H7 (cell line): ENCODE measurements at regions not wholly inside any gene's neighbourhood (a gene's known extent, or its start where the extent isn't known, plus 50 kb on each side); places are given as distances from the start of the nearest gene placed in this dataset.

ENCODE experiments used
- DNase-seq: peaks from one replicate; pipeline ENCODE4 v3.0.0; 2012
- H3K27me3 ChIP-seq: 2 replicates; pipeline ENCODE4 v1.6.0; 2011; ENCODE audit warnings: mild to moderate bottlenecking, low read length; ENCODE audit not compliant: control insufficient read depth, insufficient read depth
- H3K36me3 ChIP-seq: replicated peaks from 2 replicates; pipeline ENCODE4 v1.5.1; 2011; ENCODE audit warnings: low read length; ENCODE audit not compliant: control insufficient read depth, insufficient read depth
- H3K4me3 ChIP-seq: 2 replicates; pipeline ENCODE4 v1.5.1; 2011; ENCODE audit warnings: low read depth, mild to moderate bottlenecking, control low read depth, low read length, moderate library complexity; ENCODE audit not compliant: insufficient read depth

DNA sequence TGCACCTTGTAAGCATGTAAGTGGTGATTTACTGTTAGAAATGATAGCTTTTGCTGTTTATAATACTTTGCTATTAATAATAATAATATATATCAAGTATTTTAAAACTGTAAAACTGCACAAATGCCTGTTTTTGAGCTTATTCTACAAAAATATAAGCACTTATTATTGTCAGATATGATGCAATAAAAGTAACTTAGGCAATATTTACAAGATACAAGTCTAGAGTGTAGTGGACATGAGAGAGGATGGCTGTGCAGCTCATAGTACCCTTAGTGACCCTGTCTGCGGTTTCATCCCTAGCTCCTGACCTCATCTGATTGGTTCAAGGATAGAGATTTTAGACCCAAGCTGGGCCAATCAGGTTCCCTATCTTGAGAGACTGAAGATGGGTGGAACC is 178.4 kb downstream of the MTX2 start:
- H3K4me3 ChIP-seq, result no peak overlapping the region
- no peak for DNase-seq
- H3K27me3 ChIP-seq, result no peaks in the 10 kb centered on the region
- no peaks in the 10 kb centered on the region for H3K36me3 ChIP-seq

DNA sequence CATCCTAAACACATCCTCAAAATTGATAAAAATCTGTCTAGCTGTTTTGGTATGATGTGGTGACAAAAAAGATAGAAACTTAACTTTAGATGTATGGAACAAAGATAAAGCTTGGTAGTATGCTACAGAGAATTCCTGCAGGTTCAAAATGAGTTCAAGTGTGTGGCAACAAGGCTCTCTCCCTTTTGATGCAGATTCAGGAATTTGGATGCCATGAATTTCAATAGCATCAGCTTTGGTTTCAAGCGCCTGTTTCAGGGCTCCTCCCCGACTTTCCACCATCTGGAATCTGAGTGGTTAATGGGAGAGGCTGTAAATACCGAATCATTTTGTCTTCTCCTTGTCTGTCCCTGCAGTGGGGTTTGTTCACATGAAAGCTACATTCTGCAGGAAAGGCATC is 180.6 kb downstream of the MTX2 start:
- peak; percentile 52 for DNase-seq
- Histone ChIP-seq H3K36me3 (no peaks in the 10 kb centered on the region), H3K4me3 (no peak overlapping the region), H3K27me3 (no peaks in the 10 kb centered on the region)

DNA sequence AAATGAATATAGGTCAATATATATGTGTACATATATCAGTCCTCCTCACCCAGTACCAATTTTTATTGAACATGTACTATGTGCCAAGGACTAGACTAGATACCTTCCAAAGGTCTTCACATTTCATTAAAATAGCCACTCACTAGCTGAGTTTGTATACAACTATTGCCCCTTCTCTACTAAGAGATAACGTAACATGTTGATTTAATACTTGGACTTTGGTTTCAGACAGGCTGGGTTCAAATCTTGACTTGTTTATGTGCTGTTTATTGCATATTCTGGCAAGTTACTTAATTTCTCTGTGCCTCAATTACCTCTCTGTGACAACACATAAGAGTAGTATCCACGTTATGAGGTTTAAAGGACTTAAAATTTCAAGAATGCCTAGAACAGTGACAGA is 184.5 kb downstream of the MTX2 start:
- Histone ChIP-seq H3K36me3 (no peaks in the 10 kb centered on the region), H3K4me3 (no peak overlapping the region), H3K27me3 (no peaks in the 10 kb centered on the region)
- DNase-seq, result no peak

DNA sequence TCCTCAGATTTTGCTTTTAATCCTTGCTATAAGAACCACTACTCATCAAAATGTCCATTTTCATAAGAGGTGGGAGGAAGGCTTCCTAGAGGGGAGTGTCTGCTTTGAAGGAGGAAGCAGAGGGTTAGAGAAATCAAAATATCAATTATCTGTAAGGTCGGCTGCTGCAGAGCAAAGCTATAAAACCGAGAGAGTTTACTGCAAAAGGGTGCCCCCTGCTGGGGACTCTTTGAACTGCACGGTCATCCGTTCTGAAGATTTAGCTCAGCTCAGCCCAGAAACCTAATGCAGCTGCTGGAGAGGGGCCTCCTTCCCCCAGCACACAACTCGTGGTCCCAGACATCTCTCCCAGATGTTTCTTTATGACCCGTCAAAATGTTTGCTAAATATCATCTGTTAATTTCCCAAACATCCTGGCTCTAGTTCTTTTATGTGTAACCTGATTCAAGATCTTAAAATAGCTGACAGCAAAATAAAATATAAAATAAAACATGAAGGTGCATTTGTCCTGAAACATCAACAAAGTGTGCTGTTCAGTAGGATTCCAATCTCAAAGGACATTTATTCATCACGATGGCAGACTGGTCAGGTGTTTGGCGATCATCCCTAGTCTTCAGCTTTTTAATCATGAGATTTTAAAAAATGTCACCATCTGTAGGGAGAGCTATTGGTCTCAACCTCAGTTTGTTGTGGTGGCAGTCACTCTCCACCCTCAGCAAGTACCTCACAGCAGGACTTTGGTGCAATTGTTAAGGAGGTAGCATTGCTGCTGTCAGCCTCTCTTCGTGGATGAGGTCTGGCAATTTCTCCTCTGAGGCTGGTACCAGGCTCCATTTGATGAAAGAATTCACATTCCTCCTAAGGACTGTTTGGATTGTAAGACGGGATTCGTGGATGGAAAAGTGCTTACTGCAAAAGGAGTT is 185.9 kb downstream of the MTX2 start:
- H3K36me3 ChIP-seq, result no peaks in the 10 kb centered on the region
- no peak overlapping the region for H3K4me3 ChIP-seq
- DNase-seq, result peak; percentile 29
- no peaks in the 10 kb centered on the region for H3K27me3 ChIP-seq

DNA sequence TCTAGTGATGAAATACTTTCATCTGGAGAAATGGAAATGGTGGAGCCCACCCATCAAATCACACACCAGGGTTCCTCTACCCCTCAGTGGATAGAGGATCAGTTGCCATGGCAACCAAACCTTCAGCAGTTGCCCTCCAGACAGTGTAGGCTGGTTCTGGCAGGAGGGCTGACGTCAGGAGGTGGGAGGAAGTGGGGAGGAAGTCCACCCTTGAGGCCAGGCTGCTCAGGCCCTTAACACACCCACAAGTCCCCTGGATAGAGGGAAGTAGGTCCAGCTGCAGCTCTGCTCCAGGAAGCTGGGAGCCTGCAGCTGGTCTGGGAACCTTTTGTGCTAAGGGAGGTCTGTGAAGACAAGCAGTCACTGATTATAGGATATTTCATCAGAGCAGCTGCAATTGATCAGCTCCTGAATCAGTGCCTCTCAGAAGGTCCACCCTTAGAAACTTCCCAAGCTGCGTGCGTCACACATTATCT is 186.6 kb downstream of the MTX2 start:
- no peaks in the 10 kb centered on the region for H3K36me3 ChIP-seq
- no peaks in the 10 kb centered on the region for H3K27me3 ChIP-seq
- no peak overlapping the region for H3K4me3 ChIP-seq
- DNase-seq, result no peak

DNA sequence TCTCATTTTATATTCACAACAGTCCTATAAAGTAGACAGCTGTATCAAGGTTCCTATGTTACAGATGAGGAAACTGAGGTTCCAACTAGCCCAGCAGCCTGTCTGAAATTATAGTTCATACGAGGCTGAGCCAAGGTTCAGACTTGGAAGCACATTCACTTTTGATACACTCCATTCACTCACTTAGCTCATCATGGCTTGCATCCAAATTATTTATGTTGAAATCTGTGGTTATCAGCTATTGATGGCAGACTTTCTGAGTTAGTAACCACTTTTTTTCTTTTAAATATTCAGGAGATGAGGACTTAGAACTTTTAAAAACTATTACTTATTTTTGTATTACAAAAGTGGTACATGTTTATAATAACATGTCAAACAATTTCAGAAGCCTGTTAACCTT is 188.2 kb downstream of the MTX2 start:
- no peak overlapping the region for H3K4me3 ChIP-seq
- no peak for DNase-seq
- no peaks in the 10 kb centered on the region for H3K27me3 ChIP-seq
- H3K36me3 ChIP-seq, result no peaks in the 10 kb centered on the region

DNA sequence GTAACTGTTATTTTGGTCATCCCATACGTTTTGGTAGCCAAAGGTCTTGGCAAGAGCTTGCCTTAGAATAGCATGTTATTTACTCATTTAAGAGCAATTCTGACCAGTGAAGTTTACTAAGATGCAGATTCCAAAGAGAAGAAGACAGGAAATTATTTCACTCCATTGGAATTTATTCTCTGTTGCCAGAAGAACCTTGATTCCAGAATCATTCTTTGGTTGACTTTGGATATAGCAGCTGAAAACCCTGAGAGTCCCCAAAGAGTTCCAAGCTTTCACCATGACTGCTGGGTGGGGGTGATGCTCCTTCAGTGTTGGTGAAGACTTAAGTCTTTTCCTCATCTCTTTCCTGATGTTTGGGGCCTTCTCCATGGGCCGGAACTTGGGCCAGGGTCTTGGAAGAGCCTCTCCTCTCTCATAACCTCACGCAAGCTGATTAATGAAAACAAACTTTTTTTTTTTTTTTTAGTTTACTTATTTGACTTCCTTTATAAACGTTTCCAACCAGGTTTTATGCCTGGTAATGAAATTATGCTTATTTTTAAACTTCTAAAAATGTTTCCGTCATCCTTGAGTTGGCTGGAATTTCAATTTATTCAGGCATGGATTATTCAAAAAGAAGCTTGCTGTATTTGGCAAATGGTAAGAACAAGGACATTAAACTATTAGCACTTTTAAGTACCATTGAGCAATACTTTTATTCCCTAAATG is 192.0 kb downstream of the MTX2 start:
- Histone ChIP-seq H3K27me3 (no peaks in the 10 kb centered on the region), H3K36me3 (no peaks in the 10 kb centered on the region), H3K4me3 (no peak overlapping the region)
- DNase-seq, result no peak

DNA sequence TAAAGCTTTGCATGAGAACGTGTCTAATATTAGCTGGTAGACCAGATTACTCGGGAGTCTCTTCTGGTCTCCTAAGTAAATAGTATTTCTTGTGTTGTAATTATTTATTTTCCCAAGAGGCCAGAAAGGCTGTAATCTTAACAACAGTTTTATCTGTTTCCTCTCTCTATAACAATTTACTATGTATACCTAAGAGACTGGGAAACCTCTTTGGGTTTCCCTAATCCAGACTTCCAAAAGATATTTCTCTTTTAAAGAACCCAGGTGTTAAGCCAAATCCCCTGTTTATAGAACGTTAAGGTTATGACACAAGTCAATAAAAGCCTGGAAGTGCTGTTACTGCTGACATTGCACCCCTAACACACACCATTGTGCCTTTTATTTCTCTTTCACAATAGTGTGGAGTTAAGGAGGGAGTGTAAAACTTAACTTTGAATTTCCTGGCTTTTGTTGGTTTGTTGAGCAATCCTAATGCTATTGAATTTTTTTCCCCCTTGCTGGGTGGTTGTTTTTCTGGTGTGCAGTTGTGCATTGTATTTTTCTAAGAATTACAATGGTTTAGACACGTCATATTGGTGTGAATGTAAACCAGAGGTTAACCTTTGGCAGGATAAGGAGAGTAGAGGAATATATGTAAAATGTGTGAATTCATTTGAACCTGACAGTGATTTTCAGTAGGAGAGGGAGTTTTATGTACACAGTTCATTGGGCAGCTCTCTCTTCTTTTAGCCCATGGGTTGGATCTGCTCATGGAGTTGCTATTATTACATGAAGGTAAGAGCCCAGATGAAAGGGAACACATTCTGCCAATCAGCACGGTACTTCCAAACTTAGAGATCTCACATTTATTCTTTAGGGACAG is 192.8 kb downstream of the MTX2 start:
- Histone ChIP-seq H3K27me3 (no peaks in the 10 kb centered on the region), H3K36me3 (no peaks in the 10 kb centered on the region), H3K4me3 (no peak overlapping the region)
- no peak for DNase-seq

DNA sequence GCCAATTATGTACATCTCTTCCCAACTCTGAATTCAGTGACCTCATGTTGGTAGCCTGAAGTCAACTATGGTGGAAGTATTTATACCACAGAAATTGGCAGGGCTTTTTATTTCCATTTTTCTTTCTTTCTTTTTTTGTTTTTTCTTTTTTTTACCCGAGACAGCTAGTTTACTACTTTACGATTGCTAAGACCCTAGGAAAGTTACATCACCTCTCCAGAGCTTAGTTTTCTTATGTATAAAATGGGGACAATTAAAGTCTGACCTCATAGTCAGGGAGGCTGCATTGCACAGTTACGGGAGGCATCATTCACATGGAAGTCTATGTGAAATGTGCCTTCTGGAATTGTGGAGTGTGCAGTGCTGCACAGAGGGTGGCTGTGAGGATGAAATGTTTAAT is 194.3 kb downstream of the MTX2 start:
- no peak for DNase-seq
- Histone ChIP-seq H3K36me3 (no peaks in the 10 kb centered on the region), H3K4me3 (no peak overlapping the region), H3K27me3 (no peaks in the 10 kb centered on the region)

DNA sequence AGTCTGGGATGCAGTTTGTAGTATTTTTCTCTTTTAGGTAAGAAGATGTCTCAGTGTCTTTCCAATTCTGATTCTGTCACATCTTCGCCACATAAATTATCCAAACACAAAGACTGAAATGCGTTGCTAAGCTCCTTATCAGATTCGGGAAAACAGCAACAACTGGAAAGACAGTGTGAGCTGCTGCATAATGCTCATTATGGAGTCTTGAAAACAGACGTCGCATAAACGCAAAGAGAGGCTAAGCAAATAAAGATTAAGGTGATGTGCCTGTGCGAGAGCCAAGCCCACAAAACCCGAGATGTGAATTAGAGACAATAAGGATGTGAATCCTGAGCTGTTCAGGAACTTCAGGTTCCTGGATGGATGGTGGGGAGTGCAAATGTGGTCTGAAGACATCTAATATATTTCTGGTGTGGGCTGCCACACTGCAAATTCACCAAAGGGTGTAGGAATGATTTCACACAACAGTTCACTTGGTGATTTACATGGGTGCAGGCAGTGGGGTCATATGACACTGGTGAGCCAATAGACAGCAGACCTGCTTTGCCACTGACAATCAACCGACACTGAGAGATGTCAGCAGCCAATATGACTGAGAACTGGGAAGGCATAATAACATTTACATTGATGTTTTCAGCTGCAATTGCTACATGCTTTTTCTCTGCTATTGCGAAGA is 195.8 kb downstream of the MTX2 start:
- Histone ChIP-seq H3K27me3 (no peaks in the 10 kb centered on the region), H3K36me3 (no peaks in the 10 kb centered on the region), H3K4me3 (no peak overlapping the region)
- DNase-seq, result no peak

DNA sequence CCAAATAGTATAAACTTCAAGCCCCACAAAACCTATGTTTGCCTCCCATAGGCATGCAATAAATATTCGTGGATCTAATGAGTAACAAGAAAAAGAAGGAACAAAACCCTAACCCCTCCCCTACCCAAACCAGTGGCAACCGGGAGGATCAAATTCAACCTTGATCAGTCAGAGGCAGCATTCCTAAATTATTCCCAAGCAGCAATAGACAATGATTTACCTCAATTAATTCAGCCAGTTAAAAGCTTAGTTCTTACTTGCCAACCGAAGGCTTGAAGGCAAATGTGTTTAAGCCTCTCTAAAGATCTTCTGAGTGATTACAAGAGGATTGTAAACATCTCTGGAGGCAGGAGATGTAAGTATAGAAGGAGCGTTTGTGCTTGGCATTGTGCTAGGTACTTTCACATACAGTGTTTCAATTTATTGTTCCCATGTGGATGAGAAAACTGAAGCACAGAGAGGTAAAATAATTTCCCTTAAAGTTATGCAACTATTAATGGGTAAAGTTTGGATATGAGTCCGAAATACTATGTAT is 197.7 kb downstream of the MTX2 start:
- no peak for DNase-seq
- Histone ChIP-seq H3K4me3 (no peak overlapping the region), H3K27me3 (no peaks in the 10 kb centered on the region), H3K36me3 (no peaks in the 10 kb centered on the region)

DNA sequence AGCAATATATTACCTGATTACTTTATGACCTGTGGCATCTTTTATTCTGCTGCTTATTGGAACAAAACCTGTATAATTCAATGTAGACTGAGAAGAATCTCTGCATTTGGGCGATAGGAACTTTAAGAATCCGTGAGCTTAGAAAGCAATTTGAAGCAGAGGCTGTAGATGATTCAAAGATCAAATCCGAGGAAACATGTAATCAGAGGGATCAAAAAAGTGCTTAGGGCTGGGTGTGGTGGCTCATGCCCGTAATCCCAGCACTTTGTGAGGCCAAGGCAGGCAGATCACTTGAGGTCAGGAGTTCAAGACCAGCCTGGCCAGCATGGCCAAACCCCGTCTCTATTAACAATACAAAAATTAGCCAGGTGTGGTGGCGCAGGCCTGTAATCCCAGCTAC is 198.4 kb downstream of the MTX2 start:
- Histone ChIP-seq H3K4me3 (no peak overlapping the region), H3K36me3 (no peaks in the 10 kb centered on the region), H3K27me3 (no peaks in the 10 kb centered on the region)
- DNase-seq, result no peak

DNA sequence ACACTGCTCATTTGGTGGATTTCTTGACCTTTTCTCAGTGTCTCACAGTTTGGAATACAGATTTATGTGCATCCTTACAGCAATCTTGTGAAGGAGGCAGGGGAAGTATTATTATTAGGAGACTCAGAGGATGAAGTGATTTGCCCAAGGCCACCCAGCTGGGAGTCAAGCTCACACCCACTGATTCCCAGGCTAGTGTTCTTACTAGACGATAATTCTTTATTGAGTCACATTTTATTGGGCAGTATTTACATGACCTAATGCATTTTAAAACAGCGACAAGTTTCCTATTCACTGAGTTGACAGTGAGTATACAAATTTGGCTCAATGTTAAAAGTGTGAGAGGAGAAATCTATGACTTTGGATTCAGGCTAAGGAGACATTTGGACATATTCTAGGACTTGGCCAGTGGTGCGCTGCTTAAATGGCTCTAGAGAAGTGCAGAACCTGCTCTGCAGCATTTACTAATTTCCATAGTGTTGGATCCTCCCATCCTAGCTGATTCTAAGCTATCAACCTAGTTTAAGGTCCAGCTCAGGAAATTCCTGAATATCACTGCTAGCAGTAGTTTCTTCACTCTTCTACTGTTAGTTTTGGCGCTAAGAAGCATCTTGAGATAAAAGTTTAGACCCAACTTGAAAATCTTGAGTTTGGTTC is 199.3 kb downstream of the MTX2 start:
- no peaks in the 10 kb centered on the region for H3K27me3 ChIP-seq
- DNase-seq, result no peak
- no peak overlapping the region for H3K4me3 ChIP-seq
- no peaks in the 10 kb centered on the region for H3K36me3 ChIP-seq
